Spleen (tissue), 11 donors: ENCODE measurements at regions not wholly inside any gene's neighbourhood (a gene's known extent, or its start where the extent isn't known, plus 50 kb on each side); places are given as distances from the start of the nearest gene placed in this dataset.

Source experiments
- DNase-seq: peaks from one replicate; pipeline ENCODE4 v3.0.0-alpha.2; 2020
- H3K27ac ChIP-seq, 8 donors: fragments of 200-600 bp; sonication (generic) in 7 of 8; 1 replicate in 4 of 8; 2 replicates in 4 of 8; pipeline versions ENCODE4 v1.5.0 to v1.8.0; 2016 to 2021; ENCODE audit warnings: inconsistent platforms in 4 of 8, mild to moderate bottlenecking in 4 of 8, moderate library complexity in 1 of 8
- H3K27me3 ChIP-seq, 7 donors: fragments of 200-600 bp; sonication (generic) in 6 of 7; replicated peaks in 1 of 7; 1 replicate in 4 of 7; 2 replicates in 3 of 7; pipeline versions ENCODE4 v1.5.0 to v1.8.0; 2016 to 2021; ENCODE audit warnings: inconsistent platforms in 3 of 7, mild to moderate bottlenecking in 1 of 7
- H3K36me3 ChIP-seq, 6 donors: fragments of 200-600 bp; sonication (generic) in 5 of 6; 1 replicate in 4 of 6; 2 replicates in 2 of 6; pipeline versions ENCODE4 v1.5.0 to v1.8.0; 2016 to 2021; ENCODE audit warnings: inconsistent platforms in 2 of 6
- H3K4me1 ChIP-seq, 6 donors: fragments of 200-600 bp; sonication (generic) in 5 of 6; 1 replicate in 3 of 6; 2 replicates in 3 of 6; pipeline versions ENCODE4 v1.5.0 to v1.8.0; 2016 to 2021; ENCODE audit warnings: inconsistent platforms in 3 of 6
- H3K4me3 ChIP-seq, 8 donors: fragments of 200-600 bp; sonication (generic) in 7 of 8; 1 replicate in 4 of 8; 2 replicates in 4 of 8; pipeline versions ENCODE4 v1.5.0 to v1.8.0; 2016 to 2021; ENCODE audit warnings: inconsistent platforms in 4 of 8, mild to moderate bottlenecking in 4 of 8, moderate library complexity in 2 of 8
- H3K9me3 ChIP-seq, 8 donors: fragments of 200-600 bp; sonication (generic) in 7 of 8; 1 replicate in 4 of 8; 2 replicates in 4 of 8; pipeline versions ENCODE4 v1.5.0 to v1.8.0; 2016 to 2021; ENCODE audit warnings: inconsistent platforms in 4 of 8
- CTCF ChIP-seq, 11 experiments: fragments of 200-600 bp in 7 of 11; fragments of 450-650 bp in 4 of 11; sonication (generic) in 4 of 11; IDR thresholded peaks in 8 of 11; conservative IDR thresholded peaks in 3 of 11; 1 replicate in 7 of 11; 2 replicates in 4 of 11; pipeline versions ENCODE4 v1.4.0 to v1.8.0; 2016 to 2021; ENCODE audit warnings: antibody characterized with exemption in 11 of 11, inconsistent platforms in 4 of 11, mild to moderate bottlenecking in 1 of 11
- POLR2A ChIP-seq, 3 donors: fragments of 450-650 bp; IDR thresholded peaks; one replicate each; pipeline ENCODE4 v1.5.1; 2017; ENCODE audit warnings: antibody characterized with exemption in 3 of 3, mild to moderate bottlenecking in 1 of 3
- POLR2AphosphoS5 ChIP-seq, 3 donors: sonication (generic); formaldehyde crosslinking; IDR thresholded peaks; one replicate each; pipeline ENCODE4 v1.5.1; 2017; ENCODE audit warnings: antibody characterized with exemption in 3 of 3
- WGBS, 5 donors: extraction: QIAGEN DNeasy Blood & Tissue Kit in 3 of 5; methylation state at CpG; one replicate each; pipeline versions ENCODE4 v1.1.5 to v1.1.7; 2013 to 2018; 5-methylcytosine and 5-hydroxymethylcytosine counted together
- intact Hi-C: fragments of 100-400 bp; cut with DNase I; formaldehyde crosslinking; loops from one replicate; pipeline ENCODE4 v1.15.0; 2023; ENCODE audit warnings: low total_unique reads
- donor health status: healthy with polysubstance abuse.
- donor health status: DM: no; HTN: no; CAD: no; lungs with moderate emphysema.
- donor health status: DM: no; HTN: no; CAD: no.
- donor health status: Bipolar disorder and iron deficiency.
- donor health status: healthy.
- donor health status: DM: no; HTN: no; CAD: no.
- donor health status: DM: yes; HTN: yes; CAD: no.

- H3K27ac ChIP-seq = no peak overlapping the region
- DNase-seq = peak; percentile 16
- peaks cover 0 to 15% (median 0%) of the 10 kb centered on the region in 7 donors for H3K27me3 ChIP-seq
- WGBS, 5 donors = 80 to 91% (median 87%) methylated on average over 7 of the region's 7 CpGs
- H3K4me1 ChIP-seq = no peaks in the 10 kb centered on the region
- intact Hi-C loops = no loop called here
- TF ChIP-seq CTCF (IDR thresholded peaks at IDR 0.05 in 8 of 11, conservative IDR thresholded peaks at IDR 0.05 in 3 of 11) (no peak), POLR2AphosphoS5 (IDR thresholded peaks at IDR 0.05) (no peak), POLR2A (IDR thresholded peaks at IDR 0.05) (no peak)
- H3K36me3 ChIP-seq = no peaks in the 10 kb centered on the region
- H3K4me3 ChIP-seq = no peak overlapping the region
- H3K9me3 ChIP-seq = peaks cover 0 to 5% (median 0%) of the 10 kb centered on the region in 8 donors
These were observed 141.7 kb downstream of the MRM1 start for GRCh38 chr17:36743130-36743529.

GRCh38 chr17:36746381-36747053 lies 145.1 kb downstream of the MRM1 start:
- intact Hi-C loops = no loop called here
- DNase-seq = peak; percentile 16
- Histone ChIP-seq H3K27ac (no peak overlapping the region), H3K36me3 (no peaks in the 10 kb centered on the region), H3K9me3 (peaks cover 0 to 5% (median 0%) of the 10 kb centered on the region in 8 donors), H3K27me3 (peaks cover 0 to 16% (median 0%) of the 10 kb centered on the region in 7 donors), H3K4me1 (no peaks in the 10 kb centered on the region), H3K4me3 (no peak overlapping the region)
- WGBS, 5 donors = 85 to 90% (median 87%) methylated on average over 18 of the region's 18 CpGs
- no peak for TF ChIP-seq POLR2AphosphoS5 (IDR thresholded peaks at IDR 0.05)
- no peak for TF ChIP-seq CTCF (IDR thresholded peaks at IDR 0.05 in 8 of 11, conservative IDR thresholded peaks at IDR 0.05 in 3 of 11)
- TF ChIP-seq POLR2A (IDR thresholded peaks at IDR 0.05) = no peak

DNA sequence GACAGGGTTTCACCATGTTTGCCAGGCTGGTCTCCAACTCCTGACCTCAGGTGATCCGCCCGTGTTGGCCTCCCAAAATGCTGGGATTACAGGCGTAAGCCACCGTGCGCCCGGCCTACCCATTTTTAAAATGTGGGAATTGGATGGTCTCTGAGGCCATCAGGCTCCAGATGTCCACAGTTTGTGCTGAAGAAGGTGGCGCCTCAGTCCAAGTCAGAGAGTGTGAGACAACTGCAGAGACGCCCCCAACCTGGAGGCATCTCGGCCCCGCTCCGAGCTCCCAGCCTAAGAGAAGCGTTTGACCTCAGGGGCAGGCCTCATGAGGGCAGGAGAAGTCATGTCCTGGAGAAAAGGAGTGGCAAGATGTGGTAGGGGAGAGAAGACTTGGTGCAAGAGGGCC lies 146.5 kb downstream of the MRM1 start:
- DNase-seq = peak; percentile 56
- no peaks in the 10 kb centered on the region for H3K36me3 ChIP-seq
- H3K27ac ChIP-seq = no peak overlapping the region
- 88 to 95% (median 92%) methylated on average over 9 to 12 of the region's 12 CpGs for WGBS, 5 donors
- no peaks in the 10 kb centered on the region for H3K4me1 ChIP-seq
- TF ChIP-seq POLR2A (IDR thresholded peaks at IDR 0.05) (no peak), CTCF (IDR thresholded peaks at IDR 0.05 in 8 of 11, conservative IDR thresholded peaks at IDR 0.05 in 3 of 11) (no peak)
- intact Hi-C loops = no loop called here
- H3K27me3 ChIP-seq = peaks cover 0 to 24% (median 0%) of the 10 kb centered on the region in 7 donors
- peaks cover 0 to 5% (median 0%) of the 10 kb centered on the region in 8 donors for H3K9me3 ChIP-seq
- H3K4me3 ChIP-seq = no peak overlapping the region

DNA sequence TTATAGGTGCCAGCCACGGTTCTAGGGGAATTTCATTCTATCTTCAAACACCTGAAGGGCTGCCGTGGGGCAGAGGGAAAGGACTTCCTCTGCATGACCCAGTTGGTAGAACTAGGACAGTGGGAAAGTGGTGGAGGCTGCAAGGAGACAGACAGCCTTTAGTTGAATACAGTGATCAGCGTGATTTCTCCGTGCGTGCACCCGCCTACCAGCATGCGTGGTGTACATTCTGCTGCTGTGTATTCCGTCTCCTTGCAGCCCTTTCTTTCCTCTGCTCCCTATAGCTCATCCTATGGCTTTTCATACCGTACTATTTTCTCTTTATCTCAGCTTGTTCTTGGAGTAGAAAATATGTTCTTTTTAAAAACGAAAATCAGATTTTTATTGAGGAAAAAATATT lies 146.9 kb downstream of the MRM1 start:
- WGBS, 5 donors = 65 to 86% (median 75%) methylated on average over 10 of the region's 10 CpGs
- no peak for TF ChIP-seq POLR2A (IDR thresholded peaks at IDR 0.05)
- TF ChIP-seq CTCF (IDR thresholded peaks at IDR 0.05 in 8 of 11, conservative IDR thresholded peaks at IDR 0.05 in 3 of 11) = no peak
- TF ChIP-seq POLR2AphosphoS5 (IDR thresholded peaks at IDR 0.05) = no peak
- intact Hi-C loops = no loop called here
- H3K4me3 ChIP-seq = no peak overlapping the region
- no peaks in the 10 kb centered on the region for H3K36me3 ChIP-seq
- H3K4me1 ChIP-seq = no peaks in the 10 kb centered on the region
- H3K9me3 ChIP-seq = peaks cover 0 to 5% (median 0%) of the 10 kb centered on the region in 8 donors
- DNase-seq = no peak
- H3K27me3 ChIP-seq = peaks cover 0 to 28% (median 0%) of the 10 kb centered on the region in 7 donors
- H3K27ac ChIP-seq = no peak overlapping the region
